ENCODE measurements at regions not wholly inside any gene's neighbourhood (a gene's known extent, or its start where the extent isn't known, plus 50 kb on each side); places are given as distances from the start of the nearest gene placed in this dataset.

DNA sequence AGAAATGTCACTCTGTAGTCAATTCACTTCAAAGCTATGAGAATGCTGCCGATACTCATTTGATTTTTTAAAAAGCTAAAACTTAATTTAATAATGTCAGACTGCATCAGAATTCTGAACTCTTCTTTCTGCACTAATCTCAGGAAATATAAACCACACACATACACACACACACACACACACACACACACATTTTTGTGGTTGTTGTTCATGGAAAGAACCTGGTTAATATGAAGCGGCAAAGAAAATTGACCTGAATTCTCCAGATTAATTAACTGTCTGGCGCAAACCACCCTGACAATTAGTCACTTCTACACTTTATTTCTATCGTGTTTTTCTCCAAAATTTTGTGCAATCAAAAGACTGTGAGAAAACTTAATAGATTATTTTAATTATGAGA lies 740.5 kb downstream of the TLE1 start:
- TF ChIP-seq POLR2AphosphoS5 (IDR thresholded peaks at IDR 0.05) (no peak), POLR2A (IDR thresholded peaks at IDR 0.05) (no peak)

All from upper lobe of left lung (tissue), 4 donors.